ENCODE measurements at regions not wholly inside any gene's neighbourhood (a gene's known extent, or its start where the extent isn't known, plus 50 kb on each side); places are given as distances from the start of the nearest gene placed in this dataset.

DNA sequence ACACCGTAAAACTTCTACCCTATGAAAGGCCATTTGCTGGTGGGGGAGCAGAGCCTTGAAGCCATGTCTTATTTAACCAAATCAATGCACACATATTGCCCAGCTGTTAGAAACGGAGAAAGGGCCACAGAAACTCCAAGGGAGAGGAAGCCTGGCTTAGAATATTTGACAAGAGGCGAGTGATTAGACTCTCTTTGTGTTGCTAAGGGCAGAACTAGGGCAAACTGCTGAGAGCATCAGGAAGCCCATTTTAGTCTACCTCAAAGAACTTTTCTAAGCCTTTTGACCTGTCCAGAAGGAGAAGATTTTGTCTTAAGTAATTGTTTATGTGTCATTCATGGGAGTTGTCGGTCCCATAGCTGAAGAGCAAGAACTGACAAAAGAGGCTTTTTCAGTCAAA lies 54.4 kb upstream of the CELF4 start:
- Histone ChIP-seq H3K36me3 (ENCODE audit: control insufficient read depth in 2 of 2, insufficient read depth in 2 of 2, low read length in 1 of 2) (no peaks in the 10 kb centered on the region), H3K9me3 (ENCODE audit: control insufficient read depth in 2 of 2, insufficient read depth in 1 of 2, low read depth in 1 of 2, low read length in 1 of 2) (peaks cover 0 to 3% of the 10 kb centered on the region in 2 donors), H3K27me3 (ENCODE audit: control insufficient read depth in 1 of 2, insufficient read depth in 2 of 2, low read length in 2 of 2) (no peaks in the 10 kb centered on the region), H3K27ac (ENCODE audit: low read depth in 2 of 2, low read length in 1 of 2) (no peak overlapping the region), H3K4me1 (ENCODE audit: control insufficient read depth in 2 of 2, insufficient read depth in 2 of 2, low read length in 1 of 2) (no peaks in the 10 kb centered on the region), H3K4me3 (ENCODE audit: low read depth in 1 of 2, low read length in 2 of 2) (no peak overlapping the region)
- WGBS, 2 donors = 70 to 74% methylated on average over 4 of the region's 4 CpGs

DNA sequence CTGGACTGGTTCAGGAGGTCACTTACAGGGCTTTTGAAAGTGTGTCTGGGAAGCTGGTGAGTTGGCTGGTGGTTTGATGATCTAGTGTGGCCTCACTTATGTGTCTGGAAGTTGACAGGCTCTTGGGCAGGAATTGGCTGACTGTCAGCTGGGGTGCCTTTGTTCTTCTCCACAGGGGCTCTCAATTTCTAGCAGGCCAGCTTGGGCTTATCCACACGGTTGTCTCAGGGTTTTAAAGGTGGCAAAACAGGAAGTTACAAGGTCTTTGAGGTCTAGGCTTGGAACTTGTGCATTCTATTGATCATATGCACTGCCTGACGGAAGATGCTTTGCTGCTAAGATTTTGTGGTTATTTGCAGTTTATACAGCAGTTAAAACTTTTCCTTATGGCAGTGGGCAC lies 52.0 kb upstream of the CELF4 start:
- Histone ChIP-seq H3K4me3 (ENCODE audit: low read depth in 1 of 2, low read length in 2 of 2) (no peak overlapping the region), H3K36me3 (ENCODE audit: control insufficient read depth in 2 of 2, insufficient read depth in 2 of 2, low read length in 1 of 2) (no peaks in the 10 kb centered on the region), H3K4me1 (ENCODE audit: control insufficient read depth in 2 of 2, insufficient read depth in 2 of 2, low read length in 1 of 2) (no peaks in the 10 kb centered on the region), H3K27me3 (ENCODE audit: control insufficient read depth in 1 of 2, insufficient read depth in 2 of 2, low read length in 2 of 2) (no peaks in the 10 kb centered on the region), H3K9me3 (ENCODE audit: control insufficient read depth in 2 of 2, insufficient read depth in 1 of 2, low read depth in 1 of 2, low read length in 1 of 2) (peaks cover 0 to 3% of the 10 kb centered on the region in 2 donors), H3K27ac (ENCODE audit: low read depth in 2 of 2, low read length in 1 of 2) (no peak overlapping the region)
- whole genome bisulfite sequencing, 2 donors = 37 to 57% methylated on average over 2 of the region's 2 CpGs

Data from esophagus (tissue), 2 donors.